Mesenchymal stem cell (in vitro differentiated cells and primary cell): ENCODE measurements at regions not wholly inside any gene's neighbourhood (a gene's known extent, or its start where the extent isn't known, plus 50 kb on each side); places are given as distances from the start of the nearest gene placed in this dataset.

ENCODE experiments used
- DNase-seq: peaks from one replicate; pipeline ENCODE4 v3.0.0-alpha.2; 2013
- H2AFZ ChIP-seq: one replicate; pipeline ENCODE4 v1.6.1; 2013; ENCODE audit warnings: low read depth, mild to moderate bottlenecking, control low read depth, inconsistent platforms, low read length, moderate library complexity
- H2AK5ac ChIP-seq: 2 replicates; pipeline ENCODE4 v1.6.1; 2013; ENCODE audit warnings: low read length, moderate library complexity, mild to moderate bottlenecking, inconsistent platforms; ENCODE audit not compliant: severe bottlenecking
- H2BK120ac ChIP-seq: one replicate; pipeline ENCODE4 v1.6.1; 2013; ENCODE audit warnings: low read depth, mild to moderate bottlenecking, inconsistent platforms, low read length, moderate library complexity
- H2BK12ac ChIP-seq, 2 experiments: one replicate each; pipeline ENCODE4 v1.6.1; 2013; ENCODE audit warnings: inconsistent platforms in 2 of 2, low read length in 2 of 2, mild to moderate bottlenecking in 2 of 2, moderate library complexity in 2 of 2, control low read depth in 1 of 2
- H2BK15ac ChIP-seq: one replicate; pipeline ENCODE4 v1.6.1; 2013; ENCODE audit warnings: mild to moderate bottlenecking, low read depth, inconsistent platforms; ENCODE audit not compliant: poor library complexity, severe bottlenecking
- H2BK5ac ChIP-seq: 2 replicates; pipeline ENCODE4 v1.6.1; 2013; ENCODE audit warnings: low read depth, mild to moderate bottlenecking, low read length, control low read depth, inconsistent platforms; ENCODE audit not compliant: poor library complexity, severe bottlenecking
- H3K14ac ChIP-seq, 2 experiments: one replicate each; pipeline ENCODE4 v1.6.1; 2013; ENCODE audit warnings: inconsistent platforms in 2 of 2, low read length in 2 of 2, control low read depth in 1 of 2, mild to moderate bottlenecking in 1 of 2, moderate library complexity in 1 of 2
- H3K18ac ChIP-seq, 2 experiments: one replicate each; pipeline ENCODE4 v1.6.1; 2013; ENCODE audit warnings: inconsistent platforms in 2 of 2, low read length in 2 of 2, control low read depth in 1 of 2, low read depth in 1 of 2, mild to moderate bottlenecking in 1 of 2
- H3K23ac ChIP-seq, 2 experiments: one replicate each; pipeline ENCODE4 v1.6.1; 2013; ENCODE audit warnings: inconsistent platforms in 2 of 2, low read length in 2 of 2, mild to moderate bottlenecking in 2 of 2, moderate library complexity in 2 of 2, control low read depth in 1 of 2
- H3K27ac ChIP-seq: 2 replicates; pipeline ENCODE4 v1.5.1; 2013; ENCODE audit warnings: mild to moderate bottlenecking, moderate library complexity, low read length, control low read depth, inconsistent platforms; ENCODE audit not compliant: poor library complexity, severe bottlenecking
- H3K27me3 ChIP-seq, 2 experiments: 2 replicates each; pipeline versions ENCODE4 v1.6.1 to v1.7.0; 2013; ENCODE audit warnings: low read length in 2 of 2, mild to moderate bottlenecking in 2 of 2, moderate library complexity in 2 of 2, control low read depth in 1 of 2, inconsistent platforms in 1 of 2; ENCODE audit not compliant: control insufficient read depth in 1 of 2, insufficient read depth in 1 of 2
- H3K36me3 ChIP-seq, 2 experiments: 2 replicates each; pipeline versions ENCODE4 v1.6.1 to v1.7.0; 2013; ENCODE audit warnings: low read length in 2 of 2, control low read depth in 1 of 2, inconsistent platforms in 1 of 2, low read depth in 1 of 2, mild to moderate bottlenecking in 1 of 2; ENCODE audit not compliant: insufficient read depth in 2 of 2, control insufficient read depth in 1 of 2
- H3K4ac ChIP-seq, 2 experiments: one replicate each; pipeline ENCODE4 v1.6.1; 2013; ENCODE audit warnings: inconsistent platforms in 2 of 2, low read length in 2 of 2, mild to moderate bottlenecking in 2 of 2, moderate library complexity in 2 of 2, control low read depth in 1 of 2, low read depth in 1 of 2
- H3K4me1 ChIP-seq: 2 replicates; pipeline ENCODE4 v1.6.1; 2013; ENCODE audit warnings: low read depth, low read length, control low read depth; ENCODE audit not compliant: control insufficient read depth, insufficient read depth
- H3K4me2 ChIP-seq: 2 replicates; pipeline ENCODE4 v1.6.1; 2013; ENCODE audit warnings: low read length, mild to moderate bottlenecking, inconsistent platforms; ENCODE audit not compliant: poor library complexity, severe bottlenecking
- H3K4me3 ChIP-seq, 2 experiments: 2 replicates each; pipeline versions ENCODE4 v1.5.1 to v1.7.0; 2013; ENCODE audit warnings: low read length in 2 of 2, mild to moderate bottlenecking in 2 of 2, control low read depth in 1 of 2, low read depth in 1 of 2; ENCODE audit not compliant: insufficient read depth in 1 of 2
- H3K79me1 ChIP-seq: replicated peaks from 2 replicates; pipeline ENCODE4 v1.6.1; 2013; ENCODE audit warnings: mild to moderate bottlenecking, control low read depth, low read length, inconsistent platforms; ENCODE audit not compliant: poor library complexity, severe bottlenecking
- H3K9ac ChIP-seq: 2 replicates; pipeline ENCODE4 v1.7.0; 2013; ENCODE audit warnings: mild to moderate bottlenecking, low read length, moderate library complexity
- H3K9me3 ChIP-seq: 2 replicates; pipeline ENCODE4 v1.7.0; 2013; ENCODE audit warnings: mild to moderate bottlenecking, low read length; ENCODE audit not compliant: control insufficient read depth
- H4K8ac ChIP-seq: one replicate; pipeline ENCODE4 v1.6.1; 2013; ENCODE audit warnings: inconsistent platforms, mild to moderate bottlenecking, low read length, moderate library complexity
- H4K91ac ChIP-seq: one replicate; pipeline ENCODE4 v1.6.1; 2013; ENCODE audit warnings: mild to moderate bottlenecking, low read length, inconsistent platforms
- whole genome bisulfite sequencing: methylation state at CpG from one replicate; pipeline ENCODE4 v1.1.7; 2013; ENCODE audit warnings: mixed read lengths; 5-methylcytosine and 5-hydroxymethylcytosine counted together

DNA sequence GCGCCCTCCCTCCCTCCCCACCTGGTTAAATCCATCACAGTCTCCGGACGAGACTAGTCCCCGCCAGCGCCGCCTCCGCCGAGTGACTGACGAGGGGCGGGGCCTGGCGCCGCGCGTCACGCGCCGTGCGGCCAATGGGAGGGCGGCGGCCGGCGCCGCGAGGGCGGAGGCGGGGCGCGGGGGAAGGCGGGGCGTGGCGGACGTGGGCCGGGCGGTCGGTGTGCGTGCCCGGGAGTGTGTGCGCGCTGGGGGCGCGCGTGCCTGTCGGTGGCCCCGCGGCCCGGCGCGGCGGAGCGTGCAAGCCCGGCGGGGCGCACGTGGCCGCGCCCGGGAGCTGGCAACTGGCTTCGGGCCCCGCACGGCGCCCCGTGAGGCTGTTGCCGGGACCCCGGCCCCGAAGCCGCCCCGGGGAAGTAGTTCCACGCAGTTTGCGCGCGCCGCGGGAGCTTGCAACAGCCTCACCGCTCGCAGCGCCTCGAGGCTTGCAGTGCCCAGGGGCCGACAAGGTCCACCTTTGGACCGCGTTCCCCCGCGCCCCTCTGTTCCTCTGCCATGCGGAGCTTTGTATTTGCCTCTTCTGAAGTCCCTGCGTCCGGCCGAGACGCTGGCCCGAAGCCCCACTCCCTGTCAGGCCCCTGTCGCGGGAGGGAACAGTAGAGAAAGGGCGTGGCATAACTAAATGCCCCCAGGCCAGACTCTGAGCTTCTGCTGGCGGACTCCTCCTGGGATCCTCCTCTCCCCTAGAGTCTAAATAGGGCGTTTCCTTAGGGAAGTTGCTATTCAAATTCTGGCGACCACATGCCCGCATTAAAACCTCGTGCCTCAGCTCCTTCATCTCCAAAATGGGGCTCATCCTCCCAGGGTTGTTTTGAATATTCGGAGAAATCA, 400.9 kb downstream of the SHQ1 start:
- Histone ChIP-seq H3K4me3 (peak overlapping the region; percentile 87 to 93), H3K23ac (peak overlapping the region in 1 of 2 experiments; percentile 23), H2AFZ (peak overlapping the region; percentile 93), H3K27ac (no peak overlapping the region), H2AK5ac (no peak overlapping the region), H4K91ac (peak overlapping the region; percentile 57), H4K8ac (peak overlapping the region; percentile 89), H3K36me3 (no peaks in the 10 kb centered on the region), H3K79me1 (no peaks in the 10 kb centered on the region), H2BK5ac (no peak overlapping the region), H3K18ac (peak overlapping the region; percentile 91), H3K14ac (peak overlapping the region in 1 of 2 experiments; percentile 90), H3K9ac (peak overlapping the region; percentile 49), H3K4me2 (peak overlapping the region; percentile 84), H3K4me1 (peaks cover 11% of the 10 kb centered on the region), H2BK120ac (peak overlapping the region; percentile 74), H2BK12ac (peak overlapping the region; percentile 6 to 89), H3K9me3 (no peaks in the 10 kb centered on the region), H3K4ac (peak overlapping the region in 1 of 2 experiments; percentile 41), H2BK15ac (no peak overlapping the region), H3K27me3 (peaks cover 7 to 15% of the 10 kb centered on the region in 2 experiments)
- WGBS, result 11% methylated on average over 39 of the region's 97 CpGs
- DNase-seq, result peak; percentile 86

DNA sequence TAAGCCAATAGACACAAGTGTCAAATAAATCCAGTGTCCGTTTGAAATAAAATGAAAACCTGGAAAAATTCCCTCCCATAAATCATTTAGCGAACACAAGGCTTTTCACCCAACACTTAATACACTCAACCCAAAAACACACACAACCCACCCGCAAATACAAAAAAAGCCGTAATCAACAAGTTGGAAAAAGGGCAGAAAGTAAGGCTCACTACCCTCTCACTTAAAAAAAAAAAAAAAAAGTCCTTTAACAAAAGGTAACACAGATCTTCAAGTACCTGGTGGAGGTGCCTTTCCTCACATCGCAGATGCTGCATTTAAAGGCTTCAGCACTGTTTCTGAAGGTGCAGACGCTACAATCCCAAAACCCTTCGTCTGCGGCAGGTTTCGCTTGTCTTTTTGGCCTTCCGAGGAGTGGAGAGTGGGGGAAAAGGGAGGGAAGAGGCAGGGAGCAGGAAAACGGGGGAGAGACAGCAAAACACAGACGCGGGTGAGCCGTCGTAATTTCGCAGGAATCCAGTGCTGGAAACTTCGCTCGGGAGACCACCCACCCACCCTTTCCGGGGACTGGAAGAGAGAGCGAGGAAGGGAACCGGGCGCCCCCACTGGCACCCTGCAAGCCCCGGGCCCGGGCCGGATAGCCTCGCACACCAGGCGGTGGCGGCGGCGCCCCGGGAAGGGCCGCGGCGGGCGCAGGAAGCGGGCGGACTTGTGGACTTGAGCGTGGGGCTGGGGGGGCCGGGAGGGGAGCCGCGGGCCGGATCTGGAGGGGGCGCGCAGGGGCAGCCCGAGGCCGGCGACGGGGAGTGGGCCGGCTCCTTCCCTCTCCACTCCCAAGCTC, 401.8 kb downstream of the SHQ1 start, which contains the start of gene RYBP:
Gene RYBP, minus strand, starts transcription at position 404 of the 841 bp plus-strand sequence.
- 0% methylated on average over 16 of the region's 49 CpGs for WGBS
- Histone ChIP-seq H2BK12ac (peak within 1 kb of the TSS; percentile 6 to 89), H3K4me2 (peak within 1 kb of the TSS; percentile 88), H3K18ac (peak within 1 kb of the TSS; percentile 91), H3K4me1 (peaks cover 11% of the 10 kb centered on the region), H3K14ac (peak within 1 kb of the TSS in 1 of 2 experiments; percentile 90), H3K36me3 (no peaks in the 10 kb centered on the region), H3K4ac (peak within 1 kb of the TSS in 1 of 2 experiments; percentile 59), H3K23ac (peak within 1 kb of the TSS in 1 of 2 experiments; percentile 46), H3K9ac (peak within 1 kb of the TSS; percentile 97), H2BK5ac (no peak within 1 kb of the TSS), H3K4me3 (peak within 1 kb of the TSS; percentile 87 to 93), H4K91ac (peak within 1 kb of the TSS; percentile 57), H3K79me1 (no peaks in the 10 kb centered on the region), H2AK5ac (no peak within 1 kb of the TSS), H2AFZ (peak within 1 kb of the TSS; percentile 93), H2BK15ac (peak within 1 kb of the TSS; percentile 79), H3K27me3 (peaks cover 1 to 7% of the 10 kb centered on the region in 2 experiments), H3K27ac (peak within 1 kb of the TSS; percentile 25), H4K8ac (peak within 1 kb of the TSS; percentile 89), H3K9me3 (no peaks in the 10 kb centered on the region), H2BK120ac (peak within 1 kb of the TSS; percentile 74)
- peak; percentile 57 for DNase-seq

- Histone ChIP-seq H3K27me3 (peaks cover 0 to under 1% of the 10 kb centered on the region in 2 experiments), H4K91ac (no peak overlapping the region), H3K9me3 (no peaks in the 10 kb centered on the region), H2BK5ac (no peak overlapping the region), H3K18ac (peak overlapping the region in 1 of 2 experiments; percentile 21), H3K9ac (peak overlapping the region; percentile 97), H4K8ac (no peak overlapping the region), H2BK120ac (no peak overlapping the region), H3K79me1 (no peaks in the 10 kb centered on the region), H3K36me3 (no peaks in the 10 kb centered on the region), H3K4me2 (peak overlapping the region; percentile 88), H2BK15ac (no peak overlapping the region), H3K14ac (no peak overlapping the region), H3K4me3 (peak overlapping the region in 1 of 2 experiments; percentile 93), H2AFZ (no peak overlapping the region), H2AK5ac (no peak overlapping the region), H2BK12ac (no peak overlapping the region), H3K4me1 (peaks cover 11% of the 10 kb centered on the region), H3K4ac (no peak overlapping the region), H3K23ac (no peak overlapping the region), H3K27ac (no peak overlapping the region)
- WGBS, result 1% methylated on average over 4 of the region's 4 CpGs
- no peak for DNase-seq
Observed at GRCh38 chr3:72445827-72446217, 402.4 kb downstream of the SHQ1 start.
